A549 (cell line): ENCODE measurements at regions not wholly inside any gene's neighbourhood (a gene's known extent, or its start where the extent isn't known, plus 50 kb on each side); places are given as distances from the start of the nearest gene placed in this dataset.

Experiments used
- CTCF ChIP-seq: fragments of >200 bp; sonication (Bioruptor Twin); formaldehyde crosslinking; IDR thresholded peaks from 3 replicates; pipeline ENCODE4 v1.5.1; 2016
- NPAS2 ChIP-seq: fragments of 250-450 bp; sonication (Bioruptor Pico); IDR thresholded peaks from 2 replicates; pipeline ENCODE4 v1.8.0; 2022; ENCODE audit warnings: mild to moderate bottlenecking, moderate library complexity, borderline replicate concordance
- PBX3 ChIP-seq: IDR thresholded peaks from 2 replicates; pipeline ENCODE4 v1.6.1; 2012
- POLR2A ChIP-seq: IDR thresholded peaks from 2 replicates; pipeline ENCODE4 v1.6.1; 2012; ENCODE audit warnings: mild to moderate bottlenecking, low read length
- REST ChIP-seq: fragments of 200-600 bp; sonication (generic); IDR thresholded peaks from 2 replicates; pipeline ENCODE4 v1.6.1; 2016; ENCODE audit warnings: antibody characterized with exemption, mild to moderate bottlenecking, moderate library complexity

- no peak for TF ChIP-seq CTCF
- no peak for TF ChIP-seq REST
- TF ChIP-seq PBX3, result no peak
- TF ChIP-seq POLR2A, result no peak
- TF ChIP-seq NPAS2 (CRISPR knock-in tag), result no peak
Observed at GRCh38 chr2:145596416-145596815, 1076.5 kb upstream of the ZEB2 start.
